ENCODE measurements at regions not wholly inside any gene's neighbourhood (a gene's known extent, or its start where the extent isn't known, plus 50 kb on each side); places are given as distances from the start of the nearest gene placed in this dataset.

DNA sequence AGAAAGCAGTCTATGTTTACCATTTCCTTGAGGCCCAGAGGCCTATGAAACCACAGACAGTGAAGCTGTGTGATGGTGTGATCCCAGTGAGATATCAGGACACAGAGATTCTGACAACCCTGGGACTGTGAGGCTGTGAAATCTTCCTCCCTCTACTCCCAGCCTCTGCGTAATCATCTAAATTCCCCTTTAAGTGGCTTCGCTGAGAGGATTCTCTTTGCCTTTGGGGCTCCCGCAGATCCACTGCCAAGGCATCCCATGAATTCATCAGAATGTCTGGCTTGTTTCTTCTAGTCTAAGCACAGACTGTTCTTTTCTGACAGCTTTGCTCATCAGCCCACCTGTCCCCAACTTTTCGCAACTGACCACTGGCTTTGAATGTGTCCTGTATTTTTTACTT is 901.2 kb upstream of the NR2F2 start:
- TF ChIP-seq, protein P1, sequence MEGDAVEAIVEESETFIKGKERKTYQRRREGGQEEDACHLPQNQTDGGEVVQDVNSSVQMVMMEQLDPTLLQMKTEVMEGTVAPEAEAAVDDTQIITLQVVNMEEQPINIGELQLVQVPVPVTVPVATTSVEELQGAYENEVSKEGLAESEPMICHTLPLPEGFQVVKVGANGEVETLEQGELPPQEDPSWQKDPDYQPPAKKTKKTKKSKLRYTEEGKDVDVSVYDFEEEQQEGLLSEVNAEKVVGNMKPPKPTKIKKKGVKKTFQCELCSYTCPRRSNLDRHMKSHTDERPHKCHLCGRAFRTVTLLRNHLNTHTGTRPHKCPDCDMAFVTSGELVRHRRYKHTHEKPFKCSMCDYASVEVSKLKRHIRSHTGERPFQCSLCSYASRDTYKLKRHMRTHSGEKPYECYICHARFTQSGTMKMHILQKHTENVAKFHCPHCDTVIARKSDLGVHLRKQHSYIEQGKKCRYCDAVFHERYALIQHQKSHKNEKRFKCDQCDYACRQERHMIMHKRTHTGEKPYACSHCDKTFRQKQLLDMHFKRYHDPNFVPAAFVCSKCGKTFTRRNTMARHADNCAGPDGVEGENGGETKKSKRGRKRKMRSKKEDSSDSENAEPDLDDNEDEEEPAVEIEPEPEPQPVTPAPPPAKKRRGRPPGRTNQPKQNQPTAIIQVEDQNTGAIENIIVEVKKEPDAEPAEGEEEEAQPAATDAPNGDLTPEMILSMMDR (IDR thresholded peaks at IDR 0.05; ENCODE audit: low read depth, low read length): no peak
- no peak for TF ChIP-seq EZH2phosphoT487 (IDR thresholded peaks at IDR 0.05; ENCODE audit: low read depth)

All from OCI-LY3 (cell line).